T1000 (cell line): ENCODE measurements at regions not wholly inside any gene's neighbourhood (a gene's known extent, or its start where the extent isn't known, plus 50 kb on each side); places are given as distances from the start of the nearest gene placed in this dataset.

Source experiments
- DNase-seq: peaks from one replicate; lab custom pipeline; 2025; ENCODE audit warnings: mixed read lengths; lab: John Stamatoyannopoulos, UW

DNA sequence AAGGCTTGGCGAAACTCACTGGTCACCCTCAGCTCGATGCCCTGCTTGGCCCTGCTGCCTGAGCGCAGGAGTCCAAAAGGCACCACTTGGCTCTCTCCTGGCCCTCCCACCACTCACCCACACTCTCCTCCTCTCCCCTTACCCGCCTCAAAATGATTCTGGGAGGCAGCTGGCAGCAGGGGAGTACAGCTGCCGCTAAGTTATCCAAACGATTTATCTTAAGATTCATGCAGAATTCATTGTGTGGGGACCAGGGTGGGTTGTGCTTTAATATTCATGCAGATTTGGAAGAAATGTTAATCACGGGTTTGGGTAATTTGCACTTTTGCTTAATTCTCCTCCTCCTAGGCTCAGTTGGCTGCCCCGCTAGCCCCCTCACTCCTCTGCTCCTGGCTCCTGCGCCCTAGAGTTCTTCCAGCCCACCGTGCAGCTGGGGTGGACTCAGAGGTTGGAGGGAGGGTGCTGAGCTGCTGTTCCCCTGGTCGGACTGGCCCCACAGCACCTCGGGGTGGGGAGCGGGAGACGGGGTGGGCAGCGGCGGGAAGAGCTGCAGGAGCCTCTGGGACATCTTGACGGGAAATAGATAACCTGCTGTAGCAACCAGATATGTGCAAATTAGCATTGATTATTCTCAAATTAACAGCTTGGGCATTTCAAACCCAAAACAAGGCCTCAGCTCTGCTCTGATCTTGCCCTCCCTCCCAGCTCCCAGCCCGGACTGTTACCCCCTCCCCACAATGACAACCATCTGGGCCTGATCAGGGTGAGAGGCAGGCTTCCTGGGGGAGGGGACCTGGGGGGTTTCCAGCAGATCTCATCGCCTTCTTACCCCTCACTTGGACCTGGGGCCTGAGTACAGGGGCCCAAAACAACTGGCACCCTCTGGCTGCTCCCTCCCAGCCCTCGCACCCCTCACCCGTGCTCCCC lies 122.6 kb upstream of the RPL38 start:
- DNase-seq: no peak

DNA sequence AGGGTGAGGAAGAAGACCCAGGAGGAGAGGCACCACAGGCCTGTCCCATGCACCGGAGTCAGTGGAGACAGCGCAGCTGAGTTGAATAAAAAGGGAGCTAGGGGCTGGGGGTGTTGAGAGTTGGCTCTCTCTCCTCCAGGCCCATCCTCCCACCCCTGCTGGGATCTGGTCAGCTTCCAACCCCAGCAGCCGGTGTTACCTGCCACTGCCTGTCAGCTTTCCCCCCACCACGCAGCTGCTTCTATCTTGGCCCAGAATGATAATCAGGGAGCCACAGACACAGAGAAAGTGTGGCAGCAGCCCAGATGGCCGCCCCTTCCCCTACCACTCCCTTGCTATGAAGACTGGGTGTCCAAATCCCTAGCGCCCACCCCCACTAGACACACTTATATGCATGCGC lies 120.6 kb upstream of the RPL38 start:
- no peak for DNase-seq

DNA sequence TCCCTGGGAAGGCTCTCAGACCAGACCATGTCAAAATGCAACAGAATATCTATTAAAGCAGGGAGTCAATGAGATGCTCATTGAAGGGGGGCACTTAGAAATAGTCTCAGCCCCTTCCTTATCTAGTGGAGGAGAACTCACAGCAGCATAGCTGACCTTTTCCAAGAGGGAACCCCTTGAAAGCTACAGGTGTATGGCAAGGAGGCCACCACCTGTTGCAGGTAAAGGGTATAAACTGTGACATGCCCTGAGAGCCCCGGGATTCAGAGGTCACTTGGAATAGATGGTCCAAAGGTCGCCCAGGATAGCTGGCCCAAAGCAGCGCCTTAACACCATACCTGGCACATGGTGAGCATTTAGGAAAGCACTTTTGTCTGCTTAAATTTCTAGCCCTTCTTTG lies 120.2 kb upstream of the RPL38 start:
- no peak for DNase-seq

DNA sequence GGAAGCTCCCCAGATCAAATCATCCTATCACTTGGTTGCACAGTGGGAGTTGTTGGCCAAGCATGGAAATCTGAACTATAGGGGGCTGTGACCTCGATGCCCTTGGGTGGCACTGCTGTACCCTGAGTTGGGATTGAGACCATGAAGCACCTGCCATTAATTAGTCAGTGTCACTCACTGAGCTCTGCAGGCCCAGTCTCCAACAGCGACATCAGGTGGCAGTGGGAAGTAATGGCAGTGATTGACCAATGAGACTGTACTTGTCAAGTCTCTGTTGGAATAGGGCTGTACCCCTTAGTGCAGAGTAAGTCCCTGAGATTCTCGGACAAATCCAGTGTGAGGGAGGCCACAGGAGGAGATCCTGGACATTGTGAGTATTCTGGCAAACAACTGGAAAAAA lies 118.0 kb upstream of the RPL38 start:
- no peak for DNase-seq

DNA sequence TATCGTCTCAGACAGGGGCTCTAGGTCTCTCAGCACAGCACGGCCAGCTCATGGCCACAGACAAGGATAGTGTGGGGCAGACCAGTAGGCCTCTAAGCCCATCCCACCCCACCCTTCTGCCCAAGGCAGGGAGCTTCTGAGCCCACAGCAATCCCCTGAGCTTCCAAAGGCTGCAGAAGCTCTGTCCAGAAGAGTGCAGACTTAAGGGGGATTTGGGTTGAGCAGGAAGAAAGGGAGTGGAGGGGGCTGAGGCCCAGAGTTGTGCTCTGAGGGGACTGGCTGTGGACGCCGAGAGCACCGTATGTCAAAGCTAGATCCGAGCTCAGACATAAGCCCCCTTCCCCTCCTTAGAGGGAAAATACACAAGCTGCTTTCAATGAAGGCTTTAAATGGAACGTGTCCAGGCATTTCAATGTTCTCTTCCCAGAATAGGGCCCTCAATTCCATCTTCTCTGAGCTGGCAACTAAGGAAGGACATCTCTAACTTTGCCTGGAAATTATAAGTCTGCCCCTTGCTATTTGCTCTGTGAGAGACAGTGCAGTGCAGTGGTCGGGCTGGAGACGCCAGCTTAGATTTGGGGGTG lies 116.4 kb upstream of the RPL38 start:
- DNase-seq: no peak

DNA sequence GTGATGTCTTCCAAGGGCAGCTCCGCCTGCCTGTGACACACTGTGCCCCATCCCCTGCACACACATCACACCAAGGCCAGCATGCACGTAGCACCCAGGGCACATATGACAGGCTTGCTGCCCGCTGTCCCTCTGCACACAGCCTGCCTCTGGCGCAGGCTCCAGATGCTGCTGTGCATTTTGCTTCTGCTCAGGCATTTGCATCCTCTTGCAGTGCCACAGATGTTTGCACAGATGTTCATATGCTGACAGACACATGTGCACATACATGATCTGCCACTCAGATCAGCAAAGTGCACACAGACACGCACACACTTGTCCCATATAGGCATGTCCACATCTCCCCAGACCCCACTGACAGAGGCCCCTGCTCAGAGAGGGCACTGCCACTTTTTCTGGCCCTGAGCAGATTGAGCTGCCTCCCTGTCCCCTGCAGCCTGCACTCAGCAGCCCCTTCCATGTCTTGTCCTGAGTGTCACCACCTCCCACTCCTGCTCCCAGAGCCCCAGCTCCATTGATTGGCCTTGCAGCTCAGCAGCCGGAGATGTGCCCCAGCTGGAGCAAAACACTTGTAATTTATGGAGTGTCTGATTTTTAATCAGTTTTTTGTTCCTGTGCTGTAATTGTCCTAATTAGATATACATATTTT lies 115.1 kb upstream of the RPL38 start:
- DNase-seq: no peak

DNA sequence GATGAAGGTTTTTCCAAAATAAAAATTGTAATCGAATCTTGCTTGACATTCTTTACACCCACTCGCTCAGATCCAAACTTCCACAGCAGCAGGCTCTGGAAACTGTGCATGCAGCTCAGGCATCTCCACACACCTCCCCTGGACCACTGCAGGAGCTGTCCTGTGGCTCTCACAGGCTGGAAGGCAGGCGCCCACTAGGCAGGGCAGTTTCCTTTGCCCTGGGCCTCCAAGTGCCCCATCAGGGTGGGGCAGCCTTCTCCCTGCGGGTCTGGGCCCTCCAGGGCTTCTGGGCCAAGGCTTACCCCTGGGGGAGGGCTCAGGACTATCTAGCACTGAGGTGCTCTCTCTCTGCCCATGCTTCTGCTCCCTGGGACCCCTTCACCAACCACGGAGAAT lies 114.5 kb upstream of the RPL38 start:
- DNase-seq: no peak

- no peak for DNase-seq
These were observed 114.1 kb upstream of the RPL38 start for GRCh38 chr17:74089380-74089779.

DNA sequence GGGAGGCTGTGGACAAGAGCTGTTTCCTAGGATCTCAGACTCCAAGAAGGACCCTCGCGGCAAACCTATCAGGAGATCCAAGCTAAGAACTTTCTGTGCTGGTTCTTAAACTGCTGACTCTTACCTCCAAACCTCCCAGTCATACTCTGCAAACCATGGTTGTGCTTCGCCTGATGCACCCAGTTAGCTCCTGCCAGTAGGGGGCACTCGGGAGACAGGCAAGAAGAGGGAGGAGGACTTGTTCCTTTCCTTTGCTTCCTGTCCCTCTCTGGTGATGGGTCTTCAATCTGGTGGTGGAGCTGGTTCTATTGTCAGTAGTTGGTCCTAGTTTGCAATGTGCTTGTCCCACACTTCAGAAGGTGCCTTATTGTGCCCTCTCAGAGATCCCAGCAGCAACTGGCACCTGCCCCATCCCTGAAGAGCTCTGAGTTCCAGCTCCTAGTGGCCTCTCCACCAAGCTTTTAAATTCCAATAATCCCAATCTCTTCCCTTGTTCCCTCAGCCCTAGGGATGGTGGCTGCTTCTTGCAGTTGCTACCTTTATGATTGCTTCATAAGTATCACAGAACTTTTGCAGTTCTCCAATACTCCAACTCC lies 113.5 kb upstream of the RPL38 start:
- DNase-seq: no peak

- DNase-seq: no peak
These were observed 108.8 kb upstream of the RPL38 start for GRCh38 chr17:74094651-74095050.

DNA sequence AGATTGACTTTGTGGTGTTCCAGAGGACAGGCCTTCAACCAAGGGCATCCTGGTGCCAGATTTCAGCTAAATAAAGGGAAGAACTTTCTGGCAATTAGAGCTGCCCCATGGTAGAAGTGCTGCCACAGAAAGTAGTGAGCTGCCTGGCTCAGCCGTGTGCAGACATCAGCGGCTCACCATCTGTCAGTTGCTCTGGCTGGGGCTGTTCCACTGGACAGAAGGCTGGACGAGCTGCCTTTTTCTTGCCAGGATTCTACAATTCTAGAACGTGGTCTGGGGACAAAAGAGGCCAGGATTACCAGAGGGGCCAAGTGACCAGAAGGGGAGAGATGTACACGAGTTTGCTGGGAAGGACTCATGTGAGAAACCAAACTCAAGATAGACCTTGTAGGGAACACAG lies 107.0 kb upstream of the RPL38 start:
- no peak for DNase-seq

- no peak for DNase-seq
These were observed 105.9 kb upstream of the RPL38 start for GRCh38 chr17:74097450-74098135.

DNA sequence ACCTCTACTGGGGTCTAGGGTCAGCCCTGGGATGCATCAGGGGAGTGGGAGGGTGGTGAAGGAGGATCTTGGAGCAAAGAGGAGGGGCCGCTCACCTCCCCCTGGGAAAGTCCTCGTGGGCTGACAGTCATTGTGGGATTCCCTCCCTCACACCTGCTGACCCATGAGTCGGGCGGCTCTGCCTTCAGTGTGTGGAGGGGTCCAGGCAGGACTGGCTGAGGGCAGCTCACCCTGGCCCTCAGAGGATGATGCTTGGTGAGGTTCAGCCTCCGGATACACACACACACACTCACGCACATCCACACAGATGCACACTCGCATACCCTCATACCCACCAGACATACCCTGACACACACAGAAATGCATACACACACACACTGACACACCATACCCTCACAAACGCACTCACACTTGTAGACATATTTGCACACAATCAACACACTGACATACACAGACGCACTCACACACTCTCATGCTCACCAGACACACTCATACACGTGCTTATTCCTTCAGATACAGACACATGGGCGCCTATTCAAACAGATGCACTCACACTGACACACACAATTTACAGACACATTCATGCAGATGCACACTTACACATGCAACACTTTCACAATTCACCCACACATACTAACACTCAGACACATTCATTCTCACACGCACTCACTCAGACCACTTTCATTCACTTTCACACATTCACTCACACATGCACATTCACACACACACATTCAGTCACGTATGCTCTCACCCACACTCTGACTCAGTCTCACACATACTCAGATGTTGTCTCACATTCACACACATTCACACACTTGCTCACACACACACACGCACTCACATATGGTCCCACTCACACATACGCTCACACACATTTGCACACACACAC lies 105.1 kb upstream of the RPL38 start:
- no peak for DNase-seq

DNA sequence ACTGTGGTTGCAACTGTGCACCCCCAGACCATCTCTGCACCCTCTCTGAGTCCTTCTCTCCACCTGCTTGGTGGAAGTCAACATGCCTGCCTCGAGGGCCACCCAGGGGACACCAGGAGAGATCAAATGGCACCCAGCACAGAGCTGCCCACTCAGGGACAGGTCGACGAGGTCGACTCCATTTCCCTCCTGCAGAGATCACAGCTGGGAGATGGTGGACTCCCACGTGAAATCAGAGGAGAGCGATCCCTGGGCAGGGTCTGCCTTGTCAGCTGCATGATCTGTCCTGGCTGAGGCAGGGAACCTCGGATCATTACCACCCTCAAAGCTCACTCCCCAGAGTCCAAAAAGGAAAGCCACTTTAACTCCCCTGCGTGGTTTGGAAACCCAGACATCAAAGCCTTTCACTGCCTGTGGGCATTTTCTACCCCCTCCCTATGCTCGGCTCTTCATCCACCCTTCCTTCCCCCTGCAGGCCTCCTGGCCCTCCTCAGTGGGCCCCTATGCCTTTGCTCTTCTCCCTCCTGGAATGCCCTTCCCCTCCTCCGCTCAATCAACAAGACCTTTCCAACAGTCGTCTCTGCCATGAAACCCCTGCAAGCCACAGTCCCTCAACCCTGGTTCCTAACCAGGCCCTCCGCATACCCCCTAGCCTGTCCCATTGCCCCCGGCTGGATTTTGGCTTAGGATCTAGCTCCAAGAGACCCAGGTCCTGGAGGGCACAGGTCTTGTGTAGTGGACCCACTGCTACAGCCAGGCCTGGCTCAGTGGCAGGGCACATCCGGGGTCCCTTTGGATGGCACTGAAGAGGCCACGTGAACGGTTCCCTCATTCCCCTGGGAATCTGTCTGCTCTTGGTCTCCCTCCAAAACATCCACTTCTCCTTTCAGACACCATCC lies 103.8 kb upstream of the RPL38 start:
- DNase-seq: no peak

GRCh38 chr17:74104921-74105320 lies 98.6 kb upstream of the RPL38 start:
- DNase-seq: no peak

- no peak for DNase-seq
These were observed 96.4 kb upstream of the RPL38 start for GRCh38 chr17:74107107-74107506.

- no peak for DNase-seq
These were observed 95.3 kb upstream of the RPL38 start for GRCh38 chr17:74108126-74108705.

DNA sequence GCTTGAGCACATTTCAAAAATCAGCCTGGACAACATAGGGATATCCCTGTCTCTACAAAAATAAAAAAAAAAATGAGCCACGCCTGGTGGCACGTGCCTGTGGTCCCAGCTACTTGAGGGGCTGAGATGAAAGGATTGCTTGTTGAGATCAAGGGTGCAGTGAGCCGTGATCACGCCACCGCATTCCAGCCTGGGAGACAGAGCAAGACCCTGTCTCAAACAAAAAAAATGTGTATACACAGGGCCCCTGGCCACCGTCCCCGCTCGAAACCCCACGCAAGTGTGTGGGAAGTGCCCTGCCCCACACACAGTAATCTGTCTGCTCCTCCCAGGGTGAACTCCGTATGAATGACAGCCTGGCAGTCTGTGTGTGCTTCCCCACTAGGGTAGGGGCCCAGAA lies 93.0 kb upstream of the RPL38 start:
- DNase-seq: no peak

DNA sequence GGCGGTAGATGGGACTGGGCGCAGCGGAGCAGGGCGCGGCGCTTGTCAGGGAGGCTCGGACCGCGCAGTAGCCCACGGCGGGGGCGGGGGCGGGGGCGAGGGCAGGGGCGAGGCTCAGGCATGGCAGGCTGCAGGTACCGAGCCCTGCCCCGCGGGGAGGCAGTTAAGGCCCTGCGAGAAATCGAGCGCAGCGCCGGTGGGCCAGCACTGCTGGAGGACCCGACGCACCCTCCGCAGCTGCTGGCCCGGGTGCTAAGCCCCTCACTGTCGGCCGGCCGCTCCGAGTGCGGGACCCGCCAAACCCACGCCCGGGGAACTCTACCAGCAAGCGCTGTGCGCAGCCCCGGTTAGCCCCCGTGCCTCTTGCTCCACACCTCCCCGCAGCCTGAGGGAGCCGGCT lies 90.2 kb upstream of the RPL38 start:
- DNase-seq: no peak

GRCh38 chr17:74113952-74114351 lies 89.5 kb upstream of the RPL38 start:
- DNase-seq: no peak
